ENCODE measurements at regions not wholly inside any gene's neighbourhood (a gene's known extent, or its start where the extent isn't known, plus 50 kb on each side); places are given as distances from the start of the nearest gene placed in this dataset.

- TF ChIP-seq, protein P1, sequence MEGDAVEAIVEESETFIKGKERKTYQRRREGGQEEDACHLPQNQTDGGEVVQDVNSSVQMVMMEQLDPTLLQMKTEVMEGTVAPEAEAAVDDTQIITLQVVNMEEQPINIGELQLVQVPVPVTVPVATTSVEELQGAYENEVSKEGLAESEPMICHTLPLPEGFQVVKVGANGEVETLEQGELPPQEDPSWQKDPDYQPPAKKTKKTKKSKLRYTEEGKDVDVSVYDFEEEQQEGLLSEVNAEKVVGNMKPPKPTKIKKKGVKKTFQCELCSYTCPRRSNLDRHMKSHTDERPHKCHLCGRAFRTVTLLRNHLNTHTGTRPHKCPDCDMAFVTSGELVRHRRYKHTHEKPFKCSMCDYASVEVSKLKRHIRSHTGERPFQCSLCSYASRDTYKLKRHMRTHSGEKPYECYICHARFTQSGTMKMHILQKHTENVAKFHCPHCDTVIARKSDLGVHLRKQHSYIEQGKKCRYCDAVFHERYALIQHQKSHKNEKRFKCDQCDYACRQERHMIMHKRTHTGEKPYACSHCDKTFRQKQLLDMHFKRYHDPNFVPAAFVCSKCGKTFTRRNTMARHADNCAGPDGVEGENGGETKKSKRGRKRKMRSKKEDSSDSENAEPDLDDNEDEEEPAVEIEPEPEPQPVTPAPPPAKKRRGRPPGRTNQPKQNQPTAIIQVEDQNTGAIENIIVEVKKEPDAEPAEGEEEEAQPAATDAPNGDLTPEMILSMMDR (conservative IDR thresholded peaks at IDR 0.05 in 1 of 2, IDR thresholded peaks at IDR 0.05 in 1 of 2; ENCODE audit: low read depth in 1 of 2, low read length in 2 of 2): no peak
- no peak for TF ChIP-seq EZH2 (IDR thresholded peaks at IDR 0.05; ENCODE audit: low read length, missing control alignments)
Measured at GRCh38 chr3:30502051-30502741, 104.2 kb upstream of the TGFBR2 start.

Measured in fibroblast of lung (primary cell).